AG09309 (cell line): ENCODE measurements at regions not wholly inside any gene's neighbourhood (a gene's known extent, or its start where the extent isn't known, plus 50 kb on each side); places are given as distances from the start of the nearest gene placed in this dataset.

Experiments
- DNase-seq: peaks from one replicate; pipeline ENCODE4 v3.0.0-alpha.2; 2010; ENCODE audit warnings: low read depth
- H3K4me3 ChIP-seq: 2 replicates; pipeline ENCODE4 v1.5.1; 2011; ENCODE audit warnings: mild to moderate bottlenecking, low read depth, low read length, moderate library complexity; ENCODE audit not compliant: control insufficient read depth
- CTCF ChIP-seq: IDR thresholded peaks from 2 replicates; pipeline ENCODE4 v1.5.1; 2011; ENCODE audit warnings: mild to moderate bottlenecking, low read depth, low read length, inconsistent platforms; ENCODE audit not compliant: insufficient read depth, control insufficient read depth; ENCODE audit errors: missing control alignments

GRCh38 chr9:1743121-1743960, 271.8 kb upstream of the SMARCA2 start:
- no peak for DNase-seq
- TF ChIP-seq CTCF, result no peak
- no peak overlapping the region for H3K4me3 ChIP-seq

GRCh38 chr9:1745980-1746379, 269.2 kb upstream of the SMARCA2 start:
- TF ChIP-seq CTCF, result no peak
- DNase-seq, result no peak
- H3K4me3 ChIP-seq, result no peak overlapping the region

GRCh38 chr9:1747417-1747967, 267.7 kb upstream of the SMARCA2 start:
- TF ChIP-seq CTCF, result no peak

GRCh38 chr9:1748407-1748806, 266.7 kb upstream of the SMARCA2 start:
- no peak overlapping the region for H3K4me3 ChIP-seq
- no peak for DNase-seq
- TF ChIP-seq CTCF, result no peak

More at GRCh38 chr9:1747417-1747967, 267.7 kb upstream of the SMARCA2 start:
- no peak for DNase-seq
- H3K4me3 ChIP-seq, result no peak overlapping the region

GRCh38 chr9:1757186-1757585, 258.0 kb upstream of the SMARCA2 start:
- no peak for DNase-seq
- H3K4me3 ChIP-seq, result no peak overlapping the region
- no peak for TF ChIP-seq CTCF

- no peak for TF ChIP-seq CTCF
- DNase-seq, result no peak
- no peak overlapping the region for H3K4me3 ChIP-seq
Measured at GRCh38 chr9:1759009-1759408, 256.1 kb upstream of the SMARCA2 start.
